ENCODE measurements at regions not wholly inside any gene's neighbourhood (a gene's known extent, or its start where the extent isn't known, plus 50 kb on each side); places are given as distances from the start of the nearest gene placed in this dataset.

GRCh38 chr5:89871906-89872305, 537.6 kb downstream of the CETN3 start:
- H3K36me3 ChIP-seq (ENCODE audit: insufficient read depth, low read length) = no peaks in the 10 kb centered on the region
- no peak overlapping the region for H3K4me3 Mint-ChIP-seq (ENCODE audit: unreplicated experiment)
- H3K27ac ChIP-seq (ENCODE audit: low read depth, low read length) = no peak overlapping the region
- no peak overlapping the region for H2AFZ ChIP-seq (ENCODE audit: low read depth, low read length)
- no peak overlapping the region for H3K27ac Mint-ChIP-seq (ENCODE audit: unreplicated experiment)
- no peaks in the 10 kb centered on the region for H3K27me3 Mint-ChIP-seq (ENCODE audit: low read depth, unreplicated experiment)
- TF ChIP-seq CTCF (IDR thresholded peaks at IDR 0.05; ENCODE audit: insufficient read depth, low read depth, low read length) (no peak), EZH2 (IDR thresholded peaks at IDR 0.05; ENCODE audit: insufficient read depth, low read length) (no peak)
- H3K4me1 ChIP-seq (ENCODE audit: insufficient read depth, low read length) = no peaks in the 10 kb centered on the region
- peaks cover 3% of the 10 kb centered on the region for H3K4me1 Mint-ChIP-seq (ENCODE audit: low read depth, unreplicated experiment)
- no peaks in the 10 kb centered on the region for H4K20me1 ChIP-seq (ENCODE audit: insufficient read depth, low read length)
- H3K4me2 ChIP-seq (ENCODE audit: low read length) = no peak overlapping the region
- no peaks in the 10 kb centered on the region for H3K79me2 ChIP-seq (ENCODE audit: insufficient read depth, low read length)
- H3K9me3 ChIP-seq (ENCODE audit: insufficient read depth, low read depth, low read length) = no peaks in the 10 kb centered on the region
- no peaks in the 10 kb centered on the region for H3K27me3 ChIP-seq (ENCODE audit: insufficient read depth, low read length)
- H3K4me3 ChIP-seq (ENCODE audit: insufficient read depth, low read depth, low read length) = no peak overlapping the region
- H3K9ac ChIP-seq (ENCODE audit: low read length) = no peak overlapping the region
- H3K36me3 Mint-ChIP-seq (ENCODE audit: low read depth, unreplicated experiment) = no peaks in the 10 kb centered on the region
- FAIRE-seq (no peak), DNase-seq (ENCODE audit: low read depth) (no peak)
- H3K9me3 Mint-ChIP-seq (ENCODE audit: unreplicated experiment) = no peaks in the 10 kb centered on the region

- no peaks in the 10 kb centered on the region for H3K4me1 Mint-ChIP-seq (ENCODE audit: low read depth, unreplicated experiment)
- no peaks in the 10 kb centered on the region for H3K9me3 Mint-ChIP-seq (ENCODE audit: unreplicated experiment)
- Histone ChIP-seq H3K4me2 (ENCODE audit: low read length) (no peak overlapping the region), H3K9ac (ENCODE audit: low read length) (no peak overlapping the region), H3K9me3 (ENCODE audit: insufficient read depth, low read depth, low read length) (no peaks in the 10 kb centered on the region), H3K4me1 (ENCODE audit: insufficient read depth, low read length) (no peaks in the 10 kb centered on the region), H3K27ac (ENCODE audit: low read depth, low read length) (no peak overlapping the region), H2AFZ (ENCODE audit: low read depth, low read length) (no peak overlapping the region), H4K20me1 (ENCODE audit: insufficient read depth, low read length) (no peaks in the 10 kb centered on the region), H3K36me3 (ENCODE audit: insufficient read depth, low read length) (no peaks in the 10 kb centered on the region), H3K4me3 (ENCODE audit: insufficient read depth, low read depth, low read length) (no peak overlapping the region), H3K79me2 (ENCODE audit: insufficient read depth, low read length) (no peaks in the 10 kb centered on the region), H3K27me3 (ENCODE audit: insufficient read depth, low read length) (no peaks in the 10 kb centered on the region)
- H3K27ac Mint-ChIP-seq (ENCODE audit: unreplicated experiment) = no peak overlapping the region
- no peak overlapping the region for H3K4me3 Mint-ChIP-seq (ENCODE audit: unreplicated experiment)
- DNase-seq (ENCODE audit: low read depth) = no peak
- H3K36me3 Mint-ChIP-seq (ENCODE audit: low read depth, unreplicated experiment) = no peaks in the 10 kb centered on the region
- no peak for TF ChIP-seq CTCF (IDR thresholded peaks at IDR 0.05; ENCODE audit: insufficient read depth, low read depth, low read length)
- H3K27me3 Mint-ChIP-seq (ENCODE audit: low read depth, unreplicated experiment) = no peaks in the 10 kb centered on the region
- FAIRE-seq = no peak
Measured at GRCh38 chr5:89869346-89869745, 540.2 kb downstream of the CETN3 start.

- no peaks in the 10 kb centered on the region for H3K36me3 ChIP-seq (ENCODE audit: insufficient read depth, low read length)
- H3K27me3 Mint-ChIP-seq (ENCODE audit: low read depth, unreplicated experiment) = no peaks in the 10 kb centered on the region
- no peaks in the 10 kb centered on the region for H3K9me3 ChIP-seq (ENCODE audit: insufficient read depth, low read depth, low read length)
- H2AFZ ChIP-seq (ENCODE audit: low read depth, low read length) = no peak overlapping the region
- H3K4me1 Mint-ChIP-seq (ENCODE audit: low read depth, unreplicated experiment) = no peaks in the 10 kb centered on the region
- H3K9ac ChIP-seq (ENCODE audit: low read length) = no peak overlapping the region
- H3K79me2 ChIP-seq (ENCODE audit: insufficient read depth, low read length) = no peaks in the 10 kb centered on the region
- DNase-seq (ENCODE audit: low read depth) = no peak
- no peaks in the 10 kb centered on the region for H3K36me3 Mint-ChIP-seq (ENCODE audit: low read depth, unreplicated experiment)
- FAIRE-seq = peak; percentile 34
- no peaks in the 10 kb centered on the region for H3K27me3 ChIP-seq (ENCODE audit: insufficient read depth, low read length)
- TF ChIP-seq CTCF (IDR thresholded peaks at IDR 0.05; ENCODE audit: insufficient read depth, low read depth, low read length) (no peak), EZH2 (IDR thresholded peaks at IDR 0.05; ENCODE audit: insufficient read depth, low read length) (no peak)
- H3K4me2 ChIP-seq (ENCODE audit: low read length) = no peak overlapping the region
- H3K9me3 Mint-ChIP-seq (ENCODE audit: unreplicated experiment) = no peaks in the 10 kb centered on the region
- H4K20me1 ChIP-seq (ENCODE audit: insufficient read depth, low read length) = no peaks in the 10 kb centered on the region
- no peak overlapping the region for H3K27ac Mint-ChIP-seq (ENCODE audit: unreplicated experiment)
- H3K4me1 ChIP-seq (ENCODE audit: insufficient read depth, low read length) = no peaks in the 10 kb centered on the region
- H3K4me3 Mint-ChIP-seq (ENCODE audit: unreplicated experiment) = no peak overlapping the region
- no peak overlapping the region for H3K27ac ChIP-seq (ENCODE audit: low read depth, low read length)
- no peak overlapping the region for H3K4me3 ChIP-seq (ENCODE audit: insufficient read depth, low read depth, low read length)
Measured at GRCh38 chr5:89866410-89866809, 543.1 kb downstream of the CETN3 start.
